ENCODE measurements at regions not wholly inside any gene's neighbourhood (a gene's known extent, or its start where the extent isn't known, plus 50 kb on each side); places are given as distances from the start of the nearest gene placed in this dataset.
A peak's percentile ranks its signal among the peaks of the same experiment; 100 is the strongest.

DNA sequence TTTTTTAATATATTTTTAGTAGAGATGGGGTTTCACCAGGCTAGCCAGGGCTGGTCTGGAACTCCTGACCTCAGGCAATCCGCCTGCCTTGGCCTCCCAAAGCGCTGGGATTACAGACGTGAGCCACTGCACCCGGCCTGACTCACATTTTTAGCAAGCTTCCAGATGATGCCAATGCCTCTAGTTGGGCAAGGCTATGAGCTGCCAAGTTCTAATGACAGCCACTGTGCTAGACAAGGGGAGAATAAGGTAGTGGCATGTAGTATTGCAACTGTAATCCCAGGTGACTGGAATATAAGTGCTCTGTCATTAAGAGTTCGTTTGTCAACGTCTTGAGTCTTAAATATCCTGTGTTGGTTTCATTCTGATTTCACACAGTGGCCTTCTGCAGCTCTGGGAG is 96.7 kb downstream of the SLIT2 start:
- H3K4me1 ChIP-seq, result peaks cover 11% of the 10 kb centered on the region
- no peaks in the 10 kb centered on the region for H3K79me2 ChIP-seq (ENCODE audit: low read depth)
- no peaks in the 10 kb centered on the region for H3K27me3 ChIP-seq
- H3K27me3 Mint-ChIP-seq (ENCODE audit: insufficient read depth, low read depth), result no peaks in the 10 kb centered on the region
- DNase-seq (ENCODE audit: low spot score), result no peak
- TF ChIP-seq EZH2 (IDR thresholded peaks at IDR 0.05) (no peak), EZH2phosphoT487 (IDR thresholded peaks at IDR 0.05) (no peak)
- TF ChIP-seq, protein P1, sequence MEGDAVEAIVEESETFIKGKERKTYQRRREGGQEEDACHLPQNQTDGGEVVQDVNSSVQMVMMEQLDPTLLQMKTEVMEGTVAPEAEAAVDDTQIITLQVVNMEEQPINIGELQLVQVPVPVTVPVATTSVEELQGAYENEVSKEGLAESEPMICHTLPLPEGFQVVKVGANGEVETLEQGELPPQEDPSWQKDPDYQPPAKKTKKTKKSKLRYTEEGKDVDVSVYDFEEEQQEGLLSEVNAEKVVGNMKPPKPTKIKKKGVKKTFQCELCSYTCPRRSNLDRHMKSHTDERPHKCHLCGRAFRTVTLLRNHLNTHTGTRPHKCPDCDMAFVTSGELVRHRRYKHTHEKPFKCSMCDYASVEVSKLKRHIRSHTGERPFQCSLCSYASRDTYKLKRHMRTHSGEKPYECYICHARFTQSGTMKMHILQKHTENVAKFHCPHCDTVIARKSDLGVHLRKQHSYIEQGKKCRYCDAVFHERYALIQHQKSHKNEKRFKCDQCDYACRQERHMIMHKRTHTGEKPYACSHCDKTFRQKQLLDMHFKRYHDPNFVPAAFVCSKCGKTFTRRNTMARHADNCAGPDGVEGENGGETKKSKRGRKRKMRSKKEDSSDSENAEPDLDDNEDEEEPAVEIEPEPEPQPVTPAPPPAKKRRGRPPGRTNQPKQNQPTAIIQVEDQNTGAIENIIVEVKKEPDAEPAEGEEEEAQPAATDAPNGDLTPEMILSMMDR (IDR thresholded peaks at IDR 0.05), result no peak
- H3K9me3 ChIP-seq (ENCODE audit: low read depth), result no peaks in the 10 kb centered on the region
- H3K9me3 Mint-ChIP-seq, result no peaks in the 10 kb centered on the region
- no peaks in the 10 kb centered on the region for H3F3A ChIP-seq (ENCODE audit: low read depth)
- no peak overlapping the region for H3K4me3 ChIP-seq
- no peak overlapping the region for H3K27ac Mint-ChIP-seq
- H3K4me2 ChIP-seq, result no peak overlapping the region
- no peak overlapping the region for H3K27ac ChIP-seq
- no peak overlapping the region for H2AFZ ChIP-seq (replicated peaks)
- H3K36me3 ChIP-seq, result no peaks in the 10 kb centered on the region
- no peak overlapping the region for H3K4me3 Mint-ChIP-seq
- H3K9ac ChIP-seq, result no peak overlapping the region
- peaks cover 23% of the 10 kb centered on the region for H3K4me1 Mint-ChIP-seq
- peaks cover 14% of the 10 kb centered on the region for H3K36me3 Mint-ChIP-seq
- H4K20me1 ChIP-seq (ENCODE audit: low read depth), result no peaks in the 10 kb centered on the region

DNA sequence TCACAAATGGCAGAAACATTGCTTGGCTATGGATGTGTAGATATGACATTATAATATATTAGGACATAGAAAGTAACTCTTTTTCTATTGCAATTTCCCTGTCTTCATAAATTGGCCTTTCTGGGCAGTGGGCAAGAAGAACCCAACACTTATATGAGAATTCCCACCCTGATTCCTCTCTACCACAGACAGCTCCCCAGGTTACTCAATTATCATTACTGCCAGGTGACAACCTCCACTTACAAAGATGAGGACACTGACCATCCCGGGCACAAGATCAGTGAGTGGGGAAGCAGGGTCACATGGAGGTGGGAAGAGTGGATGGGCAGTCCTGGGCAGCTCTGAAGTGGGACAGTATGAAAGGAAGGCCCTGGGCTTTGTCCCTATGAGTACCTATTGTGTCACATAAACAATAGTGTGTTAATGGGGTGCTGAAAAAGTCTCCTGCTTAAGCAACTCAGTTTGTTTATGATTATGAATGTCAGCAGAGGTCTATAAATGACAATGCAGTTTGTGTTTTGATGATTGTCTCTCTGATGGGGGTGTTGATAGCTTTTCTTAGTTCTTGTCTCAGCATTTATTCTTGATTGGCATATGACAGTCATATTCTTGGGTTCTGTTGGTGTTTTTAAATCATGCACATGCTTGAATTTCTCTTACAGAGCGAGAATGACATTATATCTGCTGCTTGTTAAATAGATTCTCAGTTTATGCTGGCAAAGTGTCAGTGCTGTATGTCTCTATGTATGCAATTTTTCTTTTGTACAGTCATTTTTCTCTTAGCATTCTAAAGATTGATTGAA is 99.9 kb downstream of the SLIT2 start:
- H4K20me1 ChIP-seq (ENCODE audit: low read depth), result no peaks in the 10 kb centered on the region
- H3K27me3 ChIP-seq, result no peaks in the 10 kb centered on the region
- no peak overlapping the region for H3K4me3 Mint-ChIP-seq
- H3K9me3 ChIP-seq (ENCODE audit: low read depth), result no peaks in the 10 kb centered on the region
- H3F3A ChIP-seq (ENCODE audit: low read depth), result peaks cover 8% of the 10 kb centered on the region
- H3K9me3 Mint-ChIP-seq, result no peaks in the 10 kb centered on the region
- TF ChIP-seq, protein P1 (IDR thresholded peaks at IDR 0.05), result no peak
- no peak for TF ChIP-seq EZH2phosphoT487 (IDR thresholded peaks at IDR 0.05)
- no peak for TF ChIP-seq EZH2 (IDR thresholded peaks at IDR 0.05)
- no peak overlapping the region for H3K9ac ChIP-seq
- H3K4me2 ChIP-seq, result no peak overlapping the region
- no peaks in the 10 kb centered on the region for H3K79me2 ChIP-seq (ENCODE audit: low read depth)
- peaks cover 53% of the 10 kb centered on the region for H3K4me1 Mint-ChIP-seq
- H3K4me3 ChIP-seq, result no peak overlapping the region
- H2AFZ ChIP-seq (replicated peaks), result no peak overlapping the region
- peak; percentile 6 for DNase-seq (ENCODE audit: low spot score)
- H3K27ac ChIP-seq, result no peak overlapping the region
- peaks cover 11% of the 10 kb centered on the region for H3K36me3 Mint-ChIP-seq
- H3K36me3 ChIP-seq, result no peaks in the 10 kb centered on the region
- peaks cover 1% of the 10 kb centered on the region for H3K27me3 Mint-ChIP-seq (ENCODE audit: insufficient read depth, low read depth)
- H3K27ac Mint-ChIP-seq, result no peak overlapping the region
- H3K4me1 ChIP-seq, result peaks cover 40% of the 10 kb centered on the region

DNA sequence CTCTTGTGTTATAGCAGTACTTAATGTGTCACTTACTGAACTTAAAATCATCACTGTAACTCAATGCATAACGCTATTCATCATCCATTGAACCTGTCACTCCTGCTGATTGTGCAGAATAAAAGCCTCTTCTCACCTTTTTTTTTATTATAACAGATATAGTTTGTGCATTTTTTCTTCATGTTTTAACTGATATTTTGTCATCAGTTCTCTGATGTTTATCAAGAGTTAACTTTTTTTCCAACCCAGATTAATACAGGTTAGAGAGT is 100.4 kb downstream of the SLIT2 start:
- no peak overlapping the region for H3K27ac Mint-ChIP-seq
- peaks cover 8% of the 10 kb centered on the region for H3F3A ChIP-seq (ENCODE audit: low read depth)
- H3K27me3 ChIP-seq, result no peaks in the 10 kb centered on the region
- H3K36me3 Mint-ChIP-seq, result peaks cover 11% of the 10 kb centered on the region
- no peak for DNase-seq (ENCODE audit: low spot score)
- H2AFZ ChIP-seq (replicated peaks), result no peak overlapping the region
- H3K9me3 ChIP-seq (ENCODE audit: low read depth), result no peaks in the 10 kb centered on the region
- H3K27ac ChIP-seq, result no peak overlapping the region
- H4K20me1 ChIP-seq (ENCODE audit: low read depth), result no peaks in the 10 kb centered on the region
- H3K4me3 Mint-ChIP-seq, result no peak overlapping the region
- no peaks in the 10 kb centered on the region for H3K36me3 ChIP-seq
- no peaks in the 10 kb centered on the region for H3K9me3 Mint-ChIP-seq
- H3K4me2 ChIP-seq, result no peak overlapping the region
- peaks cover 45% of the 10 kb centered on the region for H3K4me1 ChIP-seq
- H3K27me3 Mint-ChIP-seq (ENCODE audit: insufficient read depth, low read depth), result peaks cover 3% of the 10 kb centered on the region
- no peak overlapping the region for H3K4me3 ChIP-seq
- TF ChIP-seq, protein P1 (IDR thresholded peaks at IDR 0.05), result no peak
- TF ChIP-seq EZH2 (IDR thresholded peaks at IDR 0.05), result no peak
- no peak for TF ChIP-seq EZH2phosphoT487 (IDR thresholded peaks at IDR 0.05)
- no peaks in the 10 kb centered on the region for H3K79me2 ChIP-seq (ENCODE audit: low read depth)
- H3K9ac ChIP-seq, result no peak overlapping the region
- H3K4me1 Mint-ChIP-seq, result peaks cover 59% of the 10 kb centered on the region
